ENCODE measurements at regions not wholly inside any gene's neighbourhood (a gene's known extent, or its start where the extent isn't known, plus 50 kb on each side); places are given as distances from the start of the nearest gene placed in this dataset.

GRCh38 chr7:53306846-53307245 is 271.4 kb downstream of the POM121L12 start:
- no peaks in the 10 kb centered on the region for H3K36me3 Mint-ChIP-seq (ENCODE audit: low read depth)
- no peaks in the 10 kb centered on the region for H3K27me3 Mint-ChIP-seq (ENCODE audit: low read depth)
- TF ChIP-seq CTCF (IDR thresholded peaks at IDR 0.05), result no peak
- no peak overlapping the region for H3K27ac Mint-ChIP-seq (ENCODE audit: unreplicated experiment)
- no peaks in the 10 kb centered on the region for H3K4me1 Mint-ChIP-seq (ENCODE audit: low read depth)
- H3K9me3 Mint-ChIP-seq (ENCODE audit: low read depth), result peaks cover 14% of the 10 kb centered on the region
- no peak overlapping the region for H3K4me3 Mint-ChIP-seq (ENCODE audit: unreplicated experiment)
- no peak for DNase-seq (ENCODE audit: low spot score)

- Mint-ChIP-seq H3K9me3 (ENCODE audit: low read depth) (peaks cover 7% of the 10 kb centered on the region), H3K27ac (ENCODE audit: unreplicated experiment) (no peak overlapping the region), H3K4me3 (ENCODE audit: unreplicated experiment) (no peak overlapping the region), H3K36me3 (ENCODE audit: low read depth) (no peaks in the 10 kb centered on the region), H3K27me3 (ENCODE audit: low read depth) (no peaks in the 10 kb centered on the region), H3K4me1 (ENCODE audit: low read depth) (no peaks in the 10 kb centered on the region)
- DNase-seq (ENCODE audit: low spot score), result no peak
- no peak for TF ChIP-seq CTCF (IDR thresholded peaks at IDR 0.05)
These were observed 275.8 kb downstream of the POM121L12 start for GRCh38 chr7:53311205-53311604.

GRCh38 chr7:53315981-53316380 is 280.5 kb downstream of the POM121L12 start:
- no peak for TF ChIP-seq CTCF (IDR thresholded peaks at IDR 0.05)
- Mint-ChIP-seq H3K27ac (ENCODE audit: unreplicated experiment) (no peak overlapping the region), H3K36me3 (ENCODE audit: low read depth) (no peaks in the 10 kb centered on the region)

GRCh38 chr7:53318566-53318965 is 283.1 kb downstream of the POM121L12 start:
- TF ChIP-seq CTCF (IDR thresholded peaks at IDR 0.05), result no peak
- no peaks in the 10 kb centered on the region for H3K27me3 Mint-ChIP-seq (ENCODE audit: low read depth)
- no peak overlapping the region for H3K27ac Mint-ChIP-seq (ENCODE audit: unreplicated experiment)
- H3K9me3 Mint-ChIP-seq (ENCODE audit: low read depth), result peaks cover 13% of the 10 kb centered on the region
- no peak overlapping the region for H3K4me3 Mint-ChIP-seq (ENCODE audit: unreplicated experiment)
- H3K4me1 Mint-ChIP-seq (ENCODE audit: low read depth), result no peaks in the 10 kb centered on the region
- H3K36me3 Mint-ChIP-seq (ENCODE audit: low read depth), result no peaks in the 10 kb centered on the region
- no peak for DNase-seq (ENCODE audit: low spot score)

More at GRCh38 chr7:53315981-53316380, 280.5 kb downstream of the POM121L12 start:
- Mint-ChIP-seq H3K9me3 (ENCODE audit: low read depth) (no peaks in the 10 kb centered on the region), H3K27me3 (ENCODE audit: low read depth) (no peaks in the 10 kb centered on the region), H3K4me3 (ENCODE audit: unreplicated experiment) (no peak overlapping the region), H3K4me1 (ENCODE audit: low read depth) (no peaks in the 10 kb centered on the region)
- DNase-seq (ENCODE audit: low spot score), result no peak

GRCh38 chr7:53325061-53325460 is 289.6 kb downstream of the POM121L12 start:
- no peak for TF ChIP-seq CTCF (IDR thresholded peaks at IDR 0.05)
- peaks cover 23% of the 10 kb centered on the region for H3K9me3 Mint-ChIP-seq (ENCODE audit: low read depth)
- H3K27ac Mint-ChIP-seq (ENCODE audit: unreplicated experiment), result no peak overlapping the region
- no peaks in the 10 kb centered on the region for H3K36me3 Mint-ChIP-seq (ENCODE audit: low read depth)
- no peaks in the 10 kb centered on the region for H3K4me1 Mint-ChIP-seq (ENCODE audit: low read depth)
- DNase-seq (ENCODE audit: low spot score), result no peak
- H3K27me3 Mint-ChIP-seq (ENCODE audit: low read depth), result no peaks in the 10 kb centered on the region
- no peak overlapping the region for H3K4me3 Mint-ChIP-seq (ENCODE audit: unreplicated experiment)
